Stimulated activated CD8-positive, alpha-beta memory T cell treated with anti-CD3 and anti-CD28 coated beads, Interleukin-2, amount 100 ng/mL, for 48 hours (primary cell): ENCODE measurements at regions not wholly inside any gene's neighbourhood (a gene's known extent, or its start where the extent isn't known, plus 50 kb on each side); places are given as distances from the start of the nearest gene placed in this dataset.

Source experiments
- DNase-seq, 2 donors: peaks; one replicate each; pipeline ENCODE4 v3.0.0-alpha.2; 2020; ENCODE audit warnings: low read depth in 2 of 2

- no peak for DNase-seq
These were observed 93.0 kb downstream of the PPP1R3A start for GRCh38 chr7:113825832-113826231.

GRCh38 chr7:113824117-113824823 lies 94.5 kb downstream of the PPP1R3A start:
- no peak for DNase-seq

- DNase-seq, result no peak
These were observed 99.3 kb downstream of the PPP1R3A start for GRCh38 chr7:113819474-113819873.

GRCh38 chr7:113816639-113817038 lies 102.2 kb downstream of the PPP1R3A start:
- DNase-seq, result no peak

GRCh38 chr7:113813471-113813870 lies 105.3 kb downstream of the PPP1R3A start:
- no peak for DNase-seq

- no peak for DNase-seq
These were observed 106.1 kb downstream of the PPP1R3A start for GRCh38 chr7:113812591-113813255.

GRCh38 chr7:113810080-113810744 lies 108.6 kb downstream of the PPP1R3A start:
- no peak for DNase-seq

- DNase-seq, result no peak
These were observed 109.2 kb downstream of the PPP1R3A start for GRCh38 chr7:113809581-113809980.

GRCh38 chr7:113806633-113807327 lies 112.0 kb downstream of the PPP1R3A start:
- no peak for DNase-seq

GRCh38 chr7:113805976-113806375 lies 112.8 kb downstream of the PPP1R3A start:
- DNase-seq, result no peak

- DNase-seq, result no peak
These were observed 114.2 kb downstream of the PPP1R3A start for GRCh38 chr7:113804475-113805095.

GRCh38 chr7:113801751-113802150 lies 117.1 kb downstream of the PPP1R3A start:
- no peak for DNase-seq

GRCh38 chr7:113800826-113801225 lies 118.0 kb downstream of the PPP1R3A start:
- DNase-seq, result no peak

GRCh38 chr7:113799896-113800295 lies 118.9 kb downstream of the PPP1R3A start:
- no peak for DNase-seq

GRCh38 chr7:113797420-113798010 lies 121.3 kb downstream of the PPP1R3A start:
- no peak for DNase-seq

GRCh38 chr7:113796557-113796956 lies 122.3 kb downstream of the PPP1R3A start:
- no peak for DNase-seq

GRCh38 chr7:113794573-113794972 lies 124.2 kb downstream of the PPP1R3A start:
- DNase-seq, result no peak

- DNase-seq, result no peak
These were observed 125.6 kb downstream of the PPP1R3A start for GRCh38 chr7:113793171-113793570.

- no peak for DNase-seq
These were observed 128.8 kb downstream of the PPP1R3A start for GRCh38 chr7:113790025-113790424.

- no peak for DNase-seq
These were observed 131.7 kb downstream of the PPP1R3A start for GRCh38 chr7:113787106-113787505.

- no peak for DNase-seq
These were observed 133.9 kb downstream of the PPP1R3A start for GRCh38 chr7:113784956-113785355.
